HG03066 (cell line): ENCODE measurements at regions not wholly inside any gene's neighbourhood (a gene's known extent, or its start where the extent isn't known, plus 50 kb on each side); places are given as distances from the start of the nearest gene placed in this dataset.

ENCODE experiments used
- ATAC-seq: cut with Tn5 transposase; IDR thresholded peaks from one replicate; pipeline ENCODE4 v1.9.1; 2021; ENCODE audit warnings: low read depth; ENCODE audit not compliant: unreplicated experiment

GRCh38 chr5:175765858-175766257 lies 105.5 kb upstream of the CPLX2 start:
- no peak for ATAC-seq

- ATAC-seq = no peak
These were observed 104.4 kb upstream of the CPLX2 start for GRCh38 chr5:175766963-175767362.

- ATAC-seq = no peak
These were observed 98.4 kb upstream of the CPLX2 start for GRCh38 chr5:175772747-175773533.

- no peak for ATAC-seq
These were observed 97.8 kb upstream of the CPLX2 start for GRCh38 chr5:175773534-175774070.

- ATAC-seq = no peak
These were observed 96.0 kb upstream of the CPLX2 start for GRCh38 chr5:175775416-175775815.

- ATAC-seq = no peak
These were observed 92.4 kb upstream of the CPLX2 start for GRCh38 chr5:175778951-175779503.

- ATAC-seq = no peak
These were observed 87.6 kb upstream of the CPLX2 start for GRCh38 chr5:175783739-175784138.

- ATAC-seq = no peak
These were observed 87.1 kb upstream of the CPLX2 start for GRCh38 chr5:175784230-175784629.

GRCh38 chr5:175785681-175786080 lies 85.7 kb upstream of the CPLX2 start:
- ATAC-seq = no peak

- ATAC-seq = no peak
These were observed 83.1 kb upstream of the CPLX2 start for GRCh38 chr5:175788155-175788787.

- ATAC-seq = no peak
These were observed 81.7 kb upstream of the CPLX2 start for GRCh38 chr5:175789670-175790069.

GRCh38 chr5:175790796-175791195 lies 80.6 kb upstream of the CPLX2 start:
- no peak for ATAC-seq

GRCh38 chr5:175795959-175796358 lies 75.4 kb upstream of the CPLX2 start:
- ATAC-seq = no peak

GRCh38 chr5:175796536-175797499 lies 74.6 kb upstream of the CPLX2 start:
- peak; percentile 93 for ATAC-seq

- no peak for ATAC-seq
These were observed 73.8 kb upstream of the CPLX2 start for GRCh38 chr5:175797521-175798038.

- no peak for ATAC-seq
These were observed 72.8 kb upstream of the CPLX2 start for GRCh38 chr5:175798626-175799025.

GRCh38 chr5:175800656-175801081 lies 70.7 kb upstream of the CPLX2 start:
- ATAC-seq = no peak

GRCh38 chr5:175802361-175802760 lies 69.0 kb upstream of the CPLX2 start:
- ATAC-seq = no peak

GRCh38 chr5:175803254-175803653 lies 68.1 kb upstream of the CPLX2 start:
- no peak for ATAC-seq

GRCh38 chr5:175803736-175804454 lies 67.5 kb upstream of the CPLX2 start:
- ATAC-seq = no peak
